IPS-15b (cell line): ENCODE measurements at regions not wholly inside any gene's neighbourhood (a gene's known extent, or its start where the extent isn't known, plus 50 kb on each side); places are given as distances from the start of the nearest gene placed in this dataset.

Source experiments
- H3K27me3 ChIP-seq: one replicate; pipeline ENCODE4 v1.6.1; 2013; ENCODE audit warnings: low read length; ENCODE audit not compliant: control insufficient read depth, insufficient read depth
- H3K36me3 ChIP-seq: one replicate; pipeline ENCODE4 v1.6.1; 2013; ENCODE audit warnings: low read length; ENCODE audit not compliant: control insufficient read depth, insufficient read depth
- H3K4me1 ChIP-seq: one replicate; pipeline ENCODE4 v1.6.1; 2013; ENCODE audit warnings: mild to moderate bottlenecking, low read length; ENCODE audit not compliant: control insufficient read depth, insufficient read depth
- H3K4me3 ChIP-seq: one replicate; pipeline ENCODE4 v1.5.1; 2013; ENCODE audit warnings: low read depth, low read length
- H3K9ac ChIP-seq: one replicate; pipeline ENCODE4 v1.6.1; 2013; ENCODE audit warnings: low read depth, mild to moderate bottlenecking, low read length
- H3K9me3 ChIP-seq: one replicate; pipeline ENCODE4 v1.6.1; 2013; ENCODE audit warnings: mild to moderate bottlenecking, low read length; ENCODE audit not compliant: control insufficient read depth, insufficient read depth

- H3K9me3 ChIP-seq, result no peaks in the 10 kb centered on the region
- H3K27me3 ChIP-seq, result no peaks in the 10 kb centered on the region
- H3K36me3 ChIP-seq, result no peaks in the 10 kb centered on the region
- no peak overlapping the region for H3K9ac ChIP-seq
- no peak overlapping the region for H3K4me3 ChIP-seq
- H3K4me1 ChIP-seq, result no peaks in the 10 kb centered on the region
These were observed 256.7 kb downstream of the HAUS1 start for GRCh38 chr18:46360866-46361265.

- Histone ChIP-seq H3K9me3 (no peaks in the 10 kb centered on the region), H3K4me1 (no peaks in the 10 kb centered on the region), H3K4me3 (no peak overlapping the region), H3K27me3 (no peaks in the 10 kb centered on the region), H3K36me3 (no peaks in the 10 kb centered on the region), H3K9ac (no peak overlapping the region)
These were observed 258.3 kb downstream of the HAUS1 start for GRCh38 chr18:46362533-46362932.

GRCh38 chr18:46364048-46364447 is 259.9 kb downstream of the HAUS1 start:
- H3K9me3 ChIP-seq, result no peaks in the 10 kb centered on the region
- no peaks in the 10 kb centered on the region for H3K36me3 ChIP-seq
- no peaks in the 10 kb centered on the region for H3K4me1 ChIP-seq
- H3K27me3 ChIP-seq, result no peaks in the 10 kb centered on the region
- no peak overlapping the region for H3K4me3 ChIP-seq
- no peak overlapping the region for H3K9ac ChIP-seq

GRCh38 chr18:46366201-46366600 is 262.0 kb downstream of the HAUS1 start:
- no peak overlapping the region for H3K4me3 ChIP-seq
- H3K27me3 ChIP-seq, result no peaks in the 10 kb centered on the region
- no peak overlapping the region for H3K9ac ChIP-seq
- H3K4me1 ChIP-seq, result no peaks in the 10 kb centered on the region
- H3K36me3 ChIP-seq, result no peaks in the 10 kb centered on the region
- no peaks in the 10 kb centered on the region for H3K9me3 ChIP-seq

- Histone ChIP-seq H3K4me3 (no peak overlapping the region), H3K9ac (no peak overlapping the region), H3K9me3 (no peaks in the 10 kb centered on the region), H3K27me3 (no peaks in the 10 kb centered on the region), H3K4me1 (no peaks in the 10 kb centered on the region), H3K36me3 (no peaks in the 10 kb centered on the region)
These were observed 262.7 kb downstream of the HAUS1 start for GRCh38 chr18:46366751-46367376.

- no peak overlapping the region for H3K9ac ChIP-seq
- H3K4me3 ChIP-seq, result no peak overlapping the region
- no peaks in the 10 kb centered on the region for H3K36me3 ChIP-seq
- H3K9me3 ChIP-seq, result no peaks in the 10 kb centered on the region
- H3K4me1 ChIP-seq, result no peaks in the 10 kb centered on the region
- H3K27me3 ChIP-seq, result no peaks in the 10 kb centered on the region
These were observed 265.1 kb downstream of the HAUS1 start for GRCh38 chr18:46369323-46369722.

- Histone ChIP-seq H3K9ac (no peak overlapping the region), H3K4me1 (no peaks in the 10 kb centered on the region)
These were observed 266.7 kb downstream of the HAUS1 start for GRCh38 chr18:46370898-46371297.

GRCh38 chr18:46372670-46373069 is 268.5 kb downstream of the HAUS1 start:
- Histone ChIP-seq H3K36me3 (no peaks in the 10 kb centered on the region), H3K4me3 (no peak overlapping the region), H3K9ac (no peak overlapping the region), H3K4me1 (no peaks in the 10 kb centered on the region), H3K9me3 (no peaks in the 10 kb centered on the region), H3K27me3 (no peaks in the 10 kb centered on the region)

More at GRCh38 chr18:46370898-46371297, 266.7 kb downstream of the HAUS1 start:
- Histone ChIP-seq H3K4me3 (no peak overlapping the region), H3K36me3 (no peaks in the 10 kb centered on the region), H3K27me3 (no peaks in the 10 kb centered on the region), H3K9me3 (no peaks in the 10 kb centered on the region)

- Histone ChIP-seq H3K36me3 (no peaks in the 10 kb centered on the region), H3K27me3 (no peaks in the 10 kb centered on the region)
These were observed 268.9 kb downstream of the HAUS1 start for GRCh38 chr18:46373131-46373530.

GRCh38 chr18:46373791-46374190 is 269.6 kb downstream of the HAUS1 start:
- no peaks in the 10 kb centered on the region for H3K27me3 ChIP-seq
- no peaks in the 10 kb centered on the region for H3K4me1 ChIP-seq
- H3K36me3 ChIP-seq, result no peaks in the 10 kb centered on the region
- H3K9ac ChIP-seq, result no peak overlapping the region
- H3K9me3 ChIP-seq, result no peaks in the 10 kb centered on the region
- H3K4me3 ChIP-seq, result no peak overlapping the region

More at GRCh38 chr18:46373131-46373530, 268.9 kb downstream of the HAUS1 start:
- Histone ChIP-seq H3K9ac (no peak overlapping the region), H3K9me3 (no peaks in the 10 kb centered on the region), H3K4me1 (no peaks in the 10 kb centered on the region), H3K4me3 (no peak overlapping the region)

GRCh38 chr18:46374850-46375249 is 270.7 kb downstream of the HAUS1 start:
- no peaks in the 10 kb centered on the region for H3K27me3 ChIP-seq
- no peak overlapping the region for H3K4me3 ChIP-seq
- H3K36me3 ChIP-seq, result no peaks in the 10 kb centered on the region
- H3K4me1 ChIP-seq, result no peaks in the 10 kb centered on the region
- H3K9ac ChIP-seq, result no peak overlapping the region
- no peaks in the 10 kb centered on the region for H3K9me3 ChIP-seq

- no peaks in the 10 kb centered on the region for H3K36me3 ChIP-seq
- H3K4me3 ChIP-seq, result no peak overlapping the region
- H3K9ac ChIP-seq, result no peak overlapping the region
- H3K27me3 ChIP-seq, result no peaks in the 10 kb centered on the region
- no peaks in the 10 kb centered on the region for H3K9me3 ChIP-seq
- no peaks in the 10 kb centered on the region for H3K4me1 ChIP-seq
These were observed 273.4 kb downstream of the HAUS1 start for GRCh38 chr18:46377557-46377956.
